GM19035 (cell line): ENCODE measurements at regions not wholly inside any gene's neighbourhood (a gene's known extent, or its start where the extent isn't known, plus 50 kb on each side); places are given as distances from the start of the nearest gene placed in this dataset.
"Not testable (repeated sequence)": the region's sequence is repeated elsewhere in the genome, so short reads cannot be mapped to it uniquely, and the experiment has no call there.

ENCODE experiments used
- ATAC-seq: cut with Tn5 transposase; IDR thresholded peaks from one replicate; pipeline ENCODE4 v1.9.1; 2021; ENCODE audit not compliant: unreplicated experiment

GRCh38 chr11:22449441-22449840 lies 111.3 kb downstream of the SLC17A6 start:
- ATAC-seq: no peak

DNA sequence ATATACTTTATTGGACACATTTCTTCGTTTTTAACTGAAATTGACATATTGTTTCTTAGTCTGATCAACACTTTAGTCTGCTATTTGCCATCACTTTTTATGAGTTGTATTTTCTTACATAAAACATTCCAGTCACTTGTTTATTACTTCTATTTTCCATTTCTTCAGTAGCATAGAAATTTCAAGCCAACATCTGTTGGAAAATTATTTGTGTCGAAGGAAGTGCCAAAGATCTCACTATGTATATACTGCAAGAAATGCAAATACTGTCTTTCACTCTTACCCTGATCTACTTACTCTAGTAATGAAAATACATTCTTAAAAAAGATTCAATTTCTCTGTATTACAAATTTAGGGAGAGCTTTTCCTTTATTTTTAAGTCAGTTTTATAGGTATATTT lies 105.9 kb downstream of the SLC17A6 start:
- no peak for ATAC-seq

- ATAC-seq: no peak
Measured at GRCh38 chr11:22441831-22442230, 103.7 kb downstream of the SLC17A6 start.

DNA sequence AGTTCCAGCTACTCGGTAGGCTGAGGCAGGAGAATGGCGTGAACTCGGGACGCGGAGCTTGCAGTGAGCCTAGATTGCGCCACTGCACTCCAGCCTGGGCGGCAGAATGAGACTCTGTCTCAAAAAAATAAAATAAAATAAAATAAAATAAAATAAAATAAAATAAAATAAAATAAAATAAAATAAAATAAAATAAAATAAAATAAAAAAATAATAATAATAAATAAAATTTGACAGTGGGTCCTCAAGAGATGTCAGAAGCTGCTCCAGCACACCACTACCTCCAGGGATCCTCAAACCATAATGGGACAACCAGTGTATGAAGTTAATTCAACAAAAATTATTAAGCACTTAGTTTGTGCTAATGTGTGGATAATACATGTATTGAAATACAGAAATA lies 97.4 kb downstream of the SLC17A6 start:
- not testable (repeated sequence) for ATAC-seq

DNA sequence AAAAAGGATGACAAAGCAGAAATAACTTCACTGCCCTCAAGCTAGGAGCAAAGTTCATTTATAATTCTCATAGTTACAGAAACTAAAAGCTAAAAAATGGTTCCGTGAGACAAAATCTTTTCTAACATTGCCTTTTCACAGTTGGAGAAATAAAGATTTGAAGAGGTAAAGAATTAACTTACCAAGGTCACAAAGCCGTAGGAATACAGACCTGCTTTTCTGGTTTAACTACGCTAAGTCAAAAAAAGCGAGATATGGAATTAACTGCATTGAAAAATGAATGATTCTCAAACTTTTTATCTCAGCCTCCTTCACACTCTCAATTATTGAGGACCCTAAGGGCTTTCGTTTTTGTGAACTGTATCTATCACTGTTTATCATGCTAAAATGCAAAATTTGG lies 95.3 kb downstream of the SLC17A6 start:
- no peak for ATAC-seq

DNA sequence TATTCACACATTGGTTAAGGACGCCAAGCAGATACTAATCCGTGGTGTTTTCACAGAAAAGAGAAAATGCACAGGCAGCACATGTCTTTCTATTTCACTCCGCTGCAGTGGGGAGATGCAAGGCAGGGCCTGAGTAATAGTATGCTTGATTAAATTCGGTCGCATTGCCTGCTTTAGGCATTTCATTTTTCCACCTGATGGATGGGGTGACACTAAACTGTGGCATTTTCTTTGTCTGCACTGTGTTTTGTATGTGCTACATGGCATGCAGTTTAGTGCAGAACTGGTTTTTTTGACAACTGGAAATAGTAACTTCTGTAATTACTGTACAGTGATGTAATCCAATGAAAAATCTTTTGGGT lies 94.9 kb downstream of the SLC17A6 start:
- no peak for ATAC-seq

- no peak for ATAC-seq
Measured at GRCh38 chr11:22432291-22433093, 94.3 kb downstream of the SLC17A6 start.

GRCh38 chr11:22431106-22431505 lies 92.9 kb downstream of the SLC17A6 start:
- no peak for ATAC-seq

GRCh38 chr11:22430639-22431038 lies 92.5 kb downstream of the SLC17A6 start:
- no peak for ATAC-seq

DNA sequence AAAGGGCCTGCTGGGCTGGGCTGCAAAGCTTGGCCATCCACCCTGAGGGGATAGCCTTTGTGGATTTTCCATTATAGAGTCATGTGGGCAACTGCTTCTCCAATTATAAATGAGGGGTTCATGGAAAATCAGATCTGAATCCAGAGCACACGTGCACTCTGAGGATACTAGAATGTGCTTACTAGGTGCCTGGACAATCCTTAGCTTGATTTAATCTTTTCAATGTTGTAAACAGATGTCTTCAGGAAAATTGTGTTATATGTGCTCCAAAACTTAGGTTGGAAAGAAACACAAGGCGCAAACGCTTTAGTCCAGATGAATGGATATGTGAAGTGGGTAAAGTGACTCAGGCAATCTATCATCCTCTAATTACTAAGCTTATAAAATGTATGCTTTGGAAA lies 92.0 kb downstream of the SLC17A6 start:
- no peak for ATAC-seq
